Uterus (tissue), 3 donors: ENCODE measurements at regions not wholly inside any gene's neighbourhood (a gene's known extent, or its start where the extent isn't known, plus 50 kb on each side); places are given as distances from the start of the nearest gene placed in this dataset.

Source experiments
- DNase-seq, 2 donors: peaks; one replicate each; pipeline ENCODE4 v3.0.0-alpha.2; 2019 to 2020
- H3K27ac ChIP-seq, 2 donors: fragments of 200-600 bp; sonication (generic); 1 replicate in 1 of 2; 2 replicates in 1 of 2; pipeline ENCODE4 v1.5.1; 2016 to 2018
- H3K27me3 ChIP-seq, 2 donors: fragments of 200-600 bp; sonication (generic); one replicate each; pipeline ENCODE4 v1.5.1; 2018 to 2019; ENCODE audit warnings: control low read depth in 1 of 2
- H3K36me3 ChIP-seq, 2 donors: fragments of 200-600 bp; sonication (generic); one replicate each; pipeline ENCODE4 v1.5.1; 2019; ENCODE audit warnings: control low read depth in 1 of 2
- H3K4me1 ChIP-seq, 2 donors: fragments of 200-600 bp; sonication (generic); one replicate each; pipeline ENCODE4 v1.5.1; 2018 to 2019; ENCODE audit warnings: control low read depth in 1 of 2
- H3K4me3 ChIP-seq, 2 donors: fragments of 200-600 bp; sonication (generic); 1 replicate in 1 of 2; 2 replicates in 1 of 2; pipeline ENCODE4 v1.5.1; 2018 to 2019; ENCODE audit warnings: mild to moderate bottlenecking in 1 of 2
- H3K9me3 ChIP-seq, 2 donors: fragments of 200-600 bp; sonication (generic); one replicate each; pipeline ENCODE4 v1.5.1; 2019; ENCODE audit warnings: control low read depth in 1 of 2
- POLR2A ChIP-seq, 2 donors: fragments of 450-650 bp; IDR thresholded peaks; one replicate each; pipeline ENCODE4 v1.6.1; 2016; ENCODE audit warnings: antibody characterized with exemption in 2 of 2, mild to moderate bottlenecking in 1 of 2, moderate library complexity in 1 of 2
- intact Hi-C: fragments of 100-400 bp; cut with DNase I; formaldehyde crosslinking; loops from one replicate; pipeline ENCODE4 v1.15.1; 2023; ENCODE audit warnings: low total_unique reads
- TF ChIP-seq, protein P1 (sequence below), 4 experiments: fragments of 200-600 bp in 2 of 4; fragments of 450-650 bp in 2 of 4; sonication (generic) in 2 of 4; IDR thresholded peaks; one replicate each; pipeline ENCODE4 v1.5.1; 2016 to 2019; ENCODE audit warnings: antibody characterized with exemption in 4 of 4, mild to moderate bottlenecking in 2 of 4, moderate library complexity in 1 of 4
- donor health status: DM: yes; HTN: yes; CAD: no.

DNA sequence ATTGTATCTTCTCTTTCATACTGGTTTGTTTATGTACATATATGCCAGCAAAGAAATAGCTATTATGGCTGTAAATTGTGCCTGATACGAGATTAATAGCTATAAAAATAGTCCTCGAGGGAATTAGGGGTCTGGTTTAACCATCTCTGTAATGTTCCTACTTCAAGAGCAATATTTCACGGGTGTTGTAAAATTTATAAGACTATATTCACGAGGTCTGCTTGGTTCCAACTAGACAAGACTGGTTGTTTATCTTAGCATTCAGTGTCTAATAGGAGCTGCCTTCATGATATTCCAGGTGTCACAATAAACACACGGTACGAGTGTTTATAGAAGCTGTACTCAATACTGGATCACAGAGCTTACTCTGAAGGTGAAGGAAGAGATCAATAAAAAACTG lies 389.9 kb downstream of the SIPA1L2 start:
- H3K9me3 ChIP-seq, result no peaks in the 10 kb centered on the region
- DNase-seq, result no peak
- H3K27me3 ChIP-seq, result no peaks in the 10 kb centered on the region
- intact Hi-C loops, result no loop called here
- H3K36me3 ChIP-seq, result no peaks in the 10 kb centered on the region
- no peak for TF ChIP-seq POLR2A (IDR thresholded peaks at IDR 0.05)
- TF ChIP-seq, protein P1, sequence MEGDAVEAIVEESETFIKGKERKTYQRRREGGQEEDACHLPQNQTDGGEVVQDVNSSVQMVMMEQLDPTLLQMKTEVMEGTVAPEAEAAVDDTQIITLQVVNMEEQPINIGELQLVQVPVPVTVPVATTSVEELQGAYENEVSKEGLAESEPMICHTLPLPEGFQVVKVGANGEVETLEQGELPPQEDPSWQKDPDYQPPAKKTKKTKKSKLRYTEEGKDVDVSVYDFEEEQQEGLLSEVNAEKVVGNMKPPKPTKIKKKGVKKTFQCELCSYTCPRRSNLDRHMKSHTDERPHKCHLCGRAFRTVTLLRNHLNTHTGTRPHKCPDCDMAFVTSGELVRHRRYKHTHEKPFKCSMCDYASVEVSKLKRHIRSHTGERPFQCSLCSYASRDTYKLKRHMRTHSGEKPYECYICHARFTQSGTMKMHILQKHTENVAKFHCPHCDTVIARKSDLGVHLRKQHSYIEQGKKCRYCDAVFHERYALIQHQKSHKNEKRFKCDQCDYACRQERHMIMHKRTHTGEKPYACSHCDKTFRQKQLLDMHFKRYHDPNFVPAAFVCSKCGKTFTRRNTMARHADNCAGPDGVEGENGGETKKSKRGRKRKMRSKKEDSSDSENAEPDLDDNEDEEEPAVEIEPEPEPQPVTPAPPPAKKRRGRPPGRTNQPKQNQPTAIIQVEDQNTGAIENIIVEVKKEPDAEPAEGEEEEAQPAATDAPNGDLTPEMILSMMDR (IDR thresholded peaks at IDR 0.05), result no peak
- H3K4me1 ChIP-seq, result no peaks in the 10 kb centered on the region
- H3K4me3 ChIP-seq, result no peak overlapping the region
- no peak overlapping the region for H3K27ac ChIP-seq

DNA sequence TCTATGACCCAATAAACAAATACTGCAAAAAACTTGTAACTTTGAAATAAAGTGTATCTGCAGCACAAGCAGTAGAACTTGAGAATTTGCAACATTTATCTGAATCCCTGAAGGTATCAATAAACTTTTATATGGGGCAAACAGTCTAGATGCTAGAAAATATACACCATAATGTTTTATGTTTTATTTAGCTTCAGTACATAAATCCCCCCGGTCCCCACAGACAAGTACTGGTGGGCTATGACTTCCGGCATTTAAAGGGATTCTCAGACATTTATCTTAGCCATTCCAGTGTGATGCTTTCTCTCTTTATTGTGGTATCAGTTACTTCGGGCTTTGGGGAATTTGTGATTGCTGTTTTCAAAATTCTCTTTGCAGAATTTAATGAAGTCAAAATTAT lies 390.4 kb downstream of the SIPA1L2 start:
- H3K36me3 ChIP-seq, result no peaks in the 10 kb centered on the region
- no peaks in the 10 kb centered on the region for H3K27me3 ChIP-seq
- no peak overlapping the region for H3K27ac ChIP-seq
- H3K4me1 ChIP-seq, result no peaks in the 10 kb centered on the region
- intact Hi-C loops, result no loop called here
- H3K9me3 ChIP-seq, result no peaks in the 10 kb centered on the region
- no peak for DNase-seq
- TF ChIP-seq, protein P1 (IDR thresholded peaks at IDR 0.05), result no peak
- TF ChIP-seq POLR2A (IDR thresholded peaks at IDR 0.05), result no peak
- no peak overlapping the region for H3K4me3 ChIP-seq

DNA sequence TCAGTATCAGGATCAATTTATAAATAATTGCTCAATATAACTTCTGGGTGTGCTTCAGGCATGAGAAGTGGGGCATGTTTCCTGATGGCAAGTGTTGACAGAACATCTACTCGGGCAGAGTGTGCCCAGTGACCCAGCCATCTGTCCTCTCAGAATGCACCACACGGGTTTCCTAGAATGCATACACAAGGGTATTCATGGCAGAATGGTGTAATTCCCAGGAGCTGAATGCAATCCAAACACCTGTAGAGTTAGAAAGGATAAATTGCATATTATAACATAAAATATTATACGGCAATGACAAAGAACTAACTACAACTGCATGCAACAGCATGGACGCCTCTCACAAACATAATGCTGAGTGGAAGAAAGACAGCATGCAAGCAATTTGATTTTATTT lies 391.9 kb downstream of the SIPA1L2 start:
- Histone ChIP-seq H3K9me3 (no peaks in the 10 kb centered on the region), H3K4me3 (no peak overlapping the region), H3K27ac (no peak overlapping the region), H3K4me1 (no peaks in the 10 kb centered on the region), H3K36me3 (no peaks in the 10 kb centered on the region), H3K27me3 (no peaks in the 10 kb centered on the region)
- intact Hi-C loops, result no loop called here
- DNase-seq, result no peak
- TF ChIP-seq POLR2A (IDR thresholded peaks at IDR 0.05), result no peak
- TF ChIP-seq, protein P1 (IDR thresholded peaks at IDR 0.05), result no peak

DNA sequence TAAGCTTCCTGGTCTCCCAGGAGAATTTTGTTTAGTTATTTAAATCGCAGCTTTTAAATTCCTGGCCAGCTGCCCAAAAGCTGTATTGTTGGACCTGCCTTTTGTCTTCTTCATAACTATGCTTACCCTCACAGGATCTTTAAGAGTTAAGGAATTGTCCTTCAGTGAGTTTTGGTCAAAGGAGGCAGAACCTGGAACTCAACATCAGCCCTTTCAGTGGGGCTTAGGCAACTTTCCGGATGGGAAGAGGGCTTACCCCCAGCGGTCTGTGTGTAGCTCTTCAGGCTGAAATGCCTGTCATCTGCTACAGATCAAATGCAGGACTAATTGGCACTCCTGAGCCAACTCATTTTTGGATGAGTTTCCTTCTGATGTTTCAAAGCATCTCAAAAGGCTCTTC lies 402.6 kb downstream of the SIPA1L2 start:
- H3K4me1 ChIP-seq, result no peaks in the 10 kb centered on the region
- H3K27ac ChIP-seq, result no peak overlapping the region
- H3K27me3 ChIP-seq, result no peaks in the 10 kb centered on the region
- DNase-seq, result no peak
- no peak overlapping the region for H3K4me3 ChIP-seq
- no peak for TF ChIP-seq POLR2A (IDR thresholded peaks at IDR 0.05)
- TF ChIP-seq, protein P1 (IDR thresholded peaks at IDR 0.05), result no peak
- intact Hi-C loops, result no loop called here
- no peaks in the 10 kb centered on the region for H3K36me3 ChIP-seq
- H3K9me3 ChIP-seq, result no peaks in the 10 kb centered on the region

DNA sequence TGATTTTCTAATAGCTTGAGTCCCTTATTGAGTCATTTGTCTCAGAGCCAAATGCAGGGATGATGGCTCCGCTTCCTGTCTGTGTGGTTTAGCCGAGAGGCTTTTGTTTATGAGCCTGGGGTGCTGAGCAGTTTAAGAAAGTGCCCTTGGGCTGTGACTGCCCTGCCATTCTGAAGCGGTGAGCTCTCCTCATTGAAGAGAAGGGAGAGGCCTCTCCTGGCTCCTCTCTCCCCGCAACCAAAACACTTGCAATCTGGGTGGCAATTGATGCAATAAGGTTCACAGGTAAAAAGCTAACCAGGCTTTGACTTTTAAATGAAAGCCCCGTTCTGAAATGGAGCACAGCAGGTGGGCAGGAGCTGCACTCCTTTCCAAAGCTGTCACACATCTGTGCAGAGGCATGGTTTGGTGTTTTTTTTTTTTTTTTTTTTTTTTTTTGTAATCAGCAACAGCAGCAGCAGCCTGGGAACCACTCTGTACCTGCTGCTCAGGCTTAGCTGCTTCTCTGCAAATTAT lies 403.7 kb downstream of the SIPA1L2 start:
- intact Hi-C loops, result no loop called here
- Histone ChIP-seq H3K4me3 (no peak overlapping the region), H3K27ac (no peak overlapping the region), H3K9me3 (no peaks in the 10 kb centered on the region), H3K4me1 (no peaks in the 10 kb centered on the region), H3K36me3 (no peaks in the 10 kb centered on the region), H3K27me3 (no peaks in the 10 kb centered on the region)
- no peak for DNase-seq
- TF ChIP-seq POLR2A (IDR thresholded peaks at IDR 0.05), result no peak
- TF ChIP-seq, protein P1 (IDR thresholded peaks at IDR 0.05), result no peak
